22Rv1 (cell line): ENCODE measurements at regions not wholly inside any gene's neighbourhood (a gene's known extent, or its start where the extent isn't known, plus 50 kb on each side); places are given as distances from the start of the nearest gene placed in this dataset.

Source experiments
- ZFX ChIP-seq: fragments of 450-650 bp; IDR thresholded peaks from 2 replicates; pipeline ENCODE4 v1.6.1; 2017; ENCODE audit warnings: antibody characterized with exemption, borderline replicate concordance
- TF ChIP-seq, protein P1 (sequence below): fragments of 450-650 bp; IDR thresholded peaks from 2 replicates; pipeline ENCODE4 v1.5.1; 2017; ENCODE audit warnings: mild to moderate bottlenecking

DNA sequence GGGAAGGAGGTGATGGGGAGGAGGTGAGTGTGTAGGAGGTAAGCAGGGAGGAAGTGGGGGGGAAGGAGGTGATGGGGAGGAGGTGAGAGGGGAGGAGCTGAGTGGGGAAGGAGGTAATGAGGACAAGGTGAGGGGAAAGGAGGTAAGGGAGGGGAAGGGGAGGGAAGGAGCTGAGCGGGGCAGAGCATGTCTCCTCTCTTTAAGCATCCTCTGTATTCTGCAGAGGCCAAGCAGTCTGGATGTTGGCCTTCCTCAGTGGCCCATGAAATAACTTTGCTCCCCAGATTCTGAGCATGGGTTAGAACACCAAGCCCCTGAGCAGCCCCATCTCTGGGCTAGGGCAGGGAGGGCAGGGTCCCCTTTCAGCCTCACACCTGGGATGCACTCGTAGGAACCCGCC is 84.6 kb downstream of the EDN3 start:
- TF ChIP-seq, protein P1, sequence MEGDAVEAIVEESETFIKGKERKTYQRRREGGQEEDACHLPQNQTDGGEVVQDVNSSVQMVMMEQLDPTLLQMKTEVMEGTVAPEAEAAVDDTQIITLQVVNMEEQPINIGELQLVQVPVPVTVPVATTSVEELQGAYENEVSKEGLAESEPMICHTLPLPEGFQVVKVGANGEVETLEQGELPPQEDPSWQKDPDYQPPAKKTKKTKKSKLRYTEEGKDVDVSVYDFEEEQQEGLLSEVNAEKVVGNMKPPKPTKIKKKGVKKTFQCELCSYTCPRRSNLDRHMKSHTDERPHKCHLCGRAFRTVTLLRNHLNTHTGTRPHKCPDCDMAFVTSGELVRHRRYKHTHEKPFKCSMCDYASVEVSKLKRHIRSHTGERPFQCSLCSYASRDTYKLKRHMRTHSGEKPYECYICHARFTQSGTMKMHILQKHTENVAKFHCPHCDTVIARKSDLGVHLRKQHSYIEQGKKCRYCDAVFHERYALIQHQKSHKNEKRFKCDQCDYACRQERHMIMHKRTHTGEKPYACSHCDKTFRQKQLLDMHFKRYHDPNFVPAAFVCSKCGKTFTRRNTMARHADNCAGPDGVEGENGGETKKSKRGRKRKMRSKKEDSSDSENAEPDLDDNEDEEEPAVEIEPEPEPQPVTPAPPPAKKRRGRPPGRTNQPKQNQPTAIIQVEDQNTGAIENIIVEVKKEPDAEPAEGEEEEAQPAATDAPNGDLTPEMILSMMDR: no peak
- TF ChIP-seq ZFX: no peak
